Activated T-helper 2 cell treated with anti-CD3 and anti-CD28 coated beads, Interferon-gamma antibody, Interleukin-2, Interleukin-4, amounts not matched to agents 10 μg/mL and 5 μg/mL and 100 μg/mL, durations not matched to agents 14 hours and 24 hours and 36 hours (primary cell): ENCODE measurements at regions not wholly inside any gene's neighbourhood (a gene's known extent, or its start where the extent isn't known, plus 50 kb on each side); places are given as distances from the start of the nearest gene placed in this dataset.
A peak's percentile ranks its signal among the peaks of the same experiment; 100 is the strongest.

Source experiments
- DNase-seq: peaks from one replicate; pipeline ENCODE4 v3.0.0; 2021; ENCODE audit warnings: low spot score
- H3K27ac Mint-ChIP-seq: one replicate; pipeline ENCODE4 v1.8.0; 2021; ENCODE audit warnings: mixed read lengths
- H3K27me3 Mint-ChIP-seq: one replicate; pipeline ENCODE4 v1.8.0; 2021; ENCODE audit warnings: low read depth, mixed read lengths
- H3K36me3 Mint-ChIP-seq: one replicate; pipeline ENCODE4 v1.8.0; 2021; ENCODE audit warnings: low read depth, mixed read lengths
- H3K4me1 Mint-ChIP-seq: one replicate; pipeline ENCODE4 v1.8.0; 2021; ENCODE audit warnings: low read depth, mixed read lengths
- H3K4me3 Mint-ChIP-seq: one replicate; pipeline ENCODE4 v1.8.0; 2021; ENCODE audit warnings: low read depth, mild to moderate bottlenecking, moderate library complexity, mixed read lengths
- H3K9me3 Mint-ChIP-seq: one replicate; pipeline ENCODE4 v1.8.0; 2021; ENCODE audit warnings: mixed read lengths
- intact Hi-C: fragments of 100-400 bp; cut with micrococcal nuclease; formaldehyde crosslinking; loops from one replicate; pipeline ENCODE4 v1.15.1; 2023

DNA sequence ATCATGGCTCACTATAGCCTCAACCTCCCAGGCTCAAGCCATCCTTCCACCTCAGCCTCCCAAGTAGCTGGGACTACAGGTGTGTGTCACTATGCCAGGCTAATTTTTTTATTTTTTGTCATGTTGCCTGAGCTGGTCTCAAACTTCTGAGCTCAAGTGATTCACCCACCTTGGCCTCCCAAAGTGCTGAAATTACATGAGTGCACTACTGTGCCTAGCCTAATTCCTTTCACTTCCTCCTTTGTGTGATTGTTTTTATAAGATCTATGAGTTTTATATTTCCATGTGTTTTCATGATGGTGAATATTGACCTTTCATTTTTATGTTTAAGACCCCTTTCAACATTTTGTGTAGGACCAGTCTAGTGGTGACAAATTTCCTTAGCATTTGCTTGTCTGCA lies 55.2 kb upstream of the IL12B start:
- intact Hi-C loops: no loop called here
- DNase-seq: no peak
- Mint-ChIP-seq H3K4me1 (no peaks in the 10 kb centered on the region), H3K27ac (no peak overlapping the region), H3K27me3 (peaks cover 11% of the 10 kb centered on the region), H3K36me3 (peaks cover 15% of the 10 kb centered on the region), H3K9me3 (peaks cover 75% of the 10 kb centered on the region), H3K4me3 (no peak overlapping the region)

DNA sequence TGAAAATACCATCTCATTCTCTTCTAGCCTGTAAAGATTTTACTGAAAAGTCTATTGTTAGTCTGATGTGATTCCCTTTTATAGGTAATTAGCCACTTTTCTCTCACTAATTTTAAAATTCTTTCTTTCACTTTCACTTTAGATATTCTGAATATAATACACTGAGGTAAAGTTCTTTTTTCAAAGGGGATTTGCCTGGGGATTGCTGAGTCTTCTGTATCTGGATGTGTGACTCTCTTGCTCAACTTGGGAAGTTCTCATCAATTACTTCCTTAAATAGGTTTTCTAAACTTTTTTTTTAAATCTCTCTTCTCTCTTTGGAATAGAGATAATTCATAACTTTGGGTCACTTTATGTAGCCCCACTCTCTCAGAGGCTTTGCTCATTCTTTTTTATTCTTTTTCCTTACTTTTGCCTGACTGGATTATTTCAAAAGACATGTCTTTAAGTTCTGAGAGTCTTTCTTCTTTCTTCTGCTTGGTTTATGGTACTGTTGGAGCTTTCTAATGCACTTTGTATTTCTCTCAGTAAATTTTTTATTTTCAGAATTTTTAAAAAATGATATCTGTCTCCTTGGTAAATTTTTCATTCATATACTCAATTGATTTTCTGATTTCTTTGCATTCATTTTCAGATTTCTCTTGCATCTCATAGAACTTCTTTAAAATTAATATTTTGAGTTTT lies 55.9 kb upstream of the IL12B start:
- no peak for DNase-seq
- peaks cover 78% of the 10 kb centered on the region for H3K9me3 Mint-ChIP-seq
- no peak overlapping the region for H3K27ac Mint-ChIP-seq
- intact Hi-C loops: no loop called here
- peaks cover 14% of the 10 kb centered on the region for H3K27me3 Mint-ChIP-seq
- H3K4me1 Mint-ChIP-seq: no peaks in the 10 kb centered on the region
- no peak overlapping the region for H3K4me3 Mint-ChIP-seq
- peaks cover 15% of the 10 kb centered on the region for H3K36me3 Mint-ChIP-seq

- Mint-ChIP-seq H3K27ac (no peak overlapping the region), H3K9me3 (peaks cover 28% of the 10 kb centered on the region), H3K4me3 (no peak overlapping the region), H3K4me1 (peaks cover 3% of the 10 kb centered on the region), H3K27me3 (peaks cover 41% of the 10 kb centered on the region), H3K36me3 (peaks cover 2% of the 10 kb centered on the region)
- DNase-seq: no peak
- intact Hi-C loops: no loop called here
Measured at GRCh38 chr5:159392871-159393270, 62.6 kb upstream of the IL12B start.

GRCh38 chr5:159393854-159394274 lies 63.6 kb upstream of the IL12B start:
- no peak overlapping the region for H3K27ac Mint-ChIP-seq
- H3K27me3 Mint-ChIP-seq: peaks cover 39% of the 10 kb centered on the region
- H3K36me3 Mint-ChIP-seq: no peaks in the 10 kb centered on the region
- no peak for DNase-seq
- H3K9me3 Mint-ChIP-seq: peaks cover 19% of the 10 kb centered on the region
- H3K4me3 Mint-ChIP-seq: no peak overlapping the region
- intact Hi-C loops: no loop called here
- H3K4me1 Mint-ChIP-seq: peaks cover 4% of the 10 kb centered on the region

GRCh38 chr5:159395202-159395601 lies 64.9 kb upstream of the IL12B start:
- Mint-ChIP-seq H3K36me3 (no peaks in the 10 kb centered on the region), H3K4me3 (no peak overlapping the region), H3K27ac (no peak overlapping the region), H3K9me3 (peaks cover 14% of the 10 kb centered on the region), H3K4me1 (peaks cover 5% of the 10 kb centered on the region), H3K27me3 (peaks cover 45% of the 10 kb centered on the region)
- no peak for DNase-seq
- intact Hi-C loops: no loop called here

DNA sequence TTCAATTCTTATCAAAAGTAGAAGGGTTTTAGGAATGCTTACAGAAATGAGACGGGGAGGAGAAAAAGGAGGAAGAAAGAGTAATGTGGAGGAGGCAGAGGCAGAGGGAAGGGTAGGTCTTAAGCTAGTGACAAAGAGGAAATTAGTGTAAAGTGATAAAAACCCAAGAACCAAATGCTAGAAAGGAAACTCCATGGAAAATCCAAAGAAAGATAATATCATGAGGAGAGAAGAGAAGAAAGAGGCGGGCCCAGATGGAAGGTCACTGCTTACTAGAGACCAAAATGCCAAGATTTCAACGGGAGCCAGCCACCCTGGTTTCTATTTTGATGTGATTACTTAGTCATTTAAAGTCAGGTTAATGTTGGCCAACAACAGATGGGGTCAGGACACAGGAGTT lies 68.6 kb upstream of the IL12B start:
- peaks cover 3% of the 10 kb centered on the region for H3K4me1 Mint-ChIP-seq
- H3K4me3 Mint-ChIP-seq: no peak overlapping the region
- H3K27ac Mint-ChIP-seq: no peak overlapping the region
- no peak for DNase-seq
- peaks cover 50% of the 10 kb centered on the region for H3K27me3 Mint-ChIP-seq
- intact Hi-C loops: no loop called here
- no peaks in the 10 kb centered on the region for H3K36me3 Mint-ChIP-seq
- H3K9me3 Mint-ChIP-seq: no peaks in the 10 kb centered on the region

- Mint-ChIP-seq H3K4me1 (peaks cover 3% of the 10 kb centered on the region), H3K36me3 (no peaks in the 10 kb centered on the region), H3K4me3 (no peak overlapping the region), H3K27ac (no peak overlapping the region), H3K27me3 (peaks cover 59% of the 10 kb centered on the region), H3K9me3 (no peaks in the 10 kb centered on the region)
- no peak for DNase-seq
- intact Hi-C loops: loop anchor here (10.0 kb wide), 1 partner anchor 1796 kb away; no protein-coding TSS in a partner anchor
Measured at GRCh38 chr5:159400476-159400875, 70.2 kb upstream of the IL12B start.

- H3K27me3 Mint-ChIP-seq: peaks cover 63% of the 10 kb centered on the region
- no peak for DNase-seq
- peaks cover 3% of the 10 kb centered on the region for H3K4me1 Mint-ChIP-seq
- no peaks in the 10 kb centered on the region for H3K9me3 Mint-ChIP-seq
- no peak overlapping the region for H3K27ac Mint-ChIP-seq
- no peak overlapping the region for H3K4me3 Mint-ChIP-seq
- intact Hi-C loops: loop anchor here (10.0 kb wide), 1 partner anchor 1798 kb away; no protein-coding TSS in a partner anchor
- H3K36me3 Mint-ChIP-seq: no peaks in the 10 kb centered on the region
Measured at GRCh38 chr5:159402311-159402710, 72.0 kb upstream of the IL12B start.

DNA sequence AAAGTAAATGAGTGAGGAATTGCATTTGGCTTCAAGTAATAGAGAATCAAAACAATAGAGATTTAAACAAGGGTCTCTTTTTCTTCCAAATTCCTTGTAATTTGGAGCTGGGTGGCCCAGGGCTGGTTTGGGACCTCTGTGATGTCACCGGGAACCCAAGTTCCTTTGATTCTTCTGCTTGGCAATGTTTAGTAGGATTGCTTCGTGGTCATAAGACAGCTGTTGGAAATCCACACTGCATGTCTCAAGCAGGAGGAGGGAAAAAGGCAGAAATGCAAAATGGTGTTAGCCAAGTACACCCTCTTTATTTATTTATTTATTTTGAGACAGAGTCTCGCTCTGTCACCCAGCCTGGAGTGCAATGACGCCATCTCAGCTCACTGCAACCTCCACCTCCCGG lies 72.6 kb upstream of the IL12B start:
- no peak overlapping the region for H3K27ac Mint-ChIP-seq
- H3K36me3 Mint-ChIP-seq: no peaks in the 10 kb centered on the region
- H3K9me3 Mint-ChIP-seq: no peaks in the 10 kb centered on the region
- no peak for DNase-seq
- intact Hi-C loops: loop anchor here (10.0 kb wide), 1 partner anchor 1798 kb away; no protein-coding TSS in a partner anchor
- H3K4me3 Mint-ChIP-seq: no peak overlapping the region
- peaks cover 65% of the 10 kb centered on the region for H3K27me3 Mint-ChIP-seq
- H3K4me1 Mint-ChIP-seq: peaks cover 3% of the 10 kb centered on the region

- H3K27ac Mint-ChIP-seq: no peak overlapping the region
Measured at GRCh38 chr5:159403906-159404681, 73.8 kb upstream of the IL12B start.

GRCh38 chr5:159405611-159406031 lies 75.3 kb upstream of the IL12B start:
- Mint-ChIP-seq H3K4me1 (peaks cover 22% of the 10 kb centered on the region), H3K4me3 (no peak overlapping the region), H3K27me3 (peaks cover 61% of the 10 kb centered on the region), H3K27ac (no peak overlapping the region), H3K36me3 (no peaks in the 10 kb centered on the region), H3K9me3 (peaks cover 7% of the 10 kb centered on the region)
- DNase-seq: no peak
- intact Hi-C loops: loop anchor here (5.0 to 10.0 kb wide), 2 partner anchors 588 to 1801 kb away; no protein-coding TSS in a partner anchor

More at GRCh38 chr5:159403906-159404681, 73.8 kb upstream of the IL12B start:
- Mint-ChIP-seq H3K4me1 (peaks cover 6% of the 10 kb centered on the region), H3K9me3 (peaks cover 7% of the 10 kb centered on the region), H3K27me3 (peaks cover 68% of the 10 kb centered on the region), H3K36me3 (no peaks in the 10 kb centered on the region), H3K4me3 (no peak overlapping the region)
- intact Hi-C loops: loop anchor here (10.0 kb wide), 1 partner anchor 1799 kb away; no protein-coding TSS in a partner anchor
- no peak for DNase-seq

DNA sequence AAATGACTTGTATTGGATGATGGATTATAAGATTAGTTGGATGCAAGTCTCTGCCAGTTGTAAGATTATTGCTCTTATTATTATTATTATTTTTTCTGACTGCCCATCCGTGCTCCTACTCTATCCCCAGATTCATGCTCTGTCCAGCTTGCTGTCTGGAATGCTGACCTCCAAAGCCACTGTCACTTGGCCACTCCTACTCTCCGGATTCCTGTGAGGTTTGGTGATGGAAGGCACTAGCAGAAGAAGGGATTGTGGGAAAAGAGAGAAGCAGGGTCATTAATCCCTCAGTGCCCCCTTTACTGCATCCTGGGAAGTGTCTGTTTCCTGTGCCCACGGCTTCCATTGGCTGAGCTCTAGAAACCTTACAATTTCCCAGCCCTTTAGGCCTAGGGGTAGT lies 76.3 kb upstream of the IL12B start:
- H3K9me3 Mint-ChIP-seq: peaks cover 11% of the 10 kb centered on the region
- no peak for DNase-seq
- H3K27ac Mint-ChIP-seq: no peak overlapping the region
- H3K4me3 Mint-ChIP-seq: no peak overlapping the region
- peaks cover 3% of the 10 kb centered on the region for H3K36me3 Mint-ChIP-seq
- H3K27me3 Mint-ChIP-seq: peaks cover 63% of the 10 kb centered on the region
- H3K4me1 Mint-ChIP-seq: peaks cover 31% of the 10 kb centered on the region
- intact Hi-C loops: loop anchor here (5.0 to 10.0 kb wide), 2 partner anchors 589 to 1802 kb away; no protein-coding TSS in a partner anchor

DNA sequence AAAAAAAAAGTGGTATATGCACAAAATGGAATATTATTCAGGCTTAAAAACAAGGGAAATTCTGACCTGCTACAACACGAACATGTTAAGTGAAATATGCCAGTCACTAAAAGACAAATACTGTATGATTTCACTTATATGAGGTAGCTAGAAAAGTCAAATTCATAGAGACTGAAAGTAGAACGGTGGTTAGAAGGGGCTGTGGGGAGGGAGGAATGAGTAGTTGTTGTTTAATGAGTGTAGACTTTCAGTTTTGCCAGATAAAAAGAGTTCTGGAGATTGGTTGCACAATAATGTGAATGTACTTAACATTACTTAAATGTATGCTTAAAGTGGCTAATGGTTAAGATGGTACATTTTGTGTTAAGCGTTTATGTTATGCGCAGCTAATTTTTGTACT lies 79.5 kb upstream of the IL12B start:
- H3K4me1 Mint-ChIP-seq: peaks cover 48% of the 10 kb centered on the region
- H3K4me3 Mint-ChIP-seq: no peak overlapping the region
- peaks cover 43% of the 10 kb centered on the region for H3K27me3 Mint-ChIP-seq
- no peak overlapping the region for H3K27ac Mint-ChIP-seq
- DNase-seq: peak; percentile 30
- H3K9me3 Mint-ChIP-seq: peaks cover 11% of the 10 kb centered on the region
- H3K36me3 Mint-ChIP-seq: peaks cover 3% of the 10 kb centered on the region
- intact Hi-C loops: loop anchor here (5.0 to 10.0 kb wide), 4 partner anchors 252 to 1805 kb away; partner anchors contain the start of gene CLINT1
